ENCODE measurements at regions not wholly inside any gene's neighbourhood (a gene's known extent, or its start where the extent isn't known, plus 50 kb on each side); places are given as distances from the start of the nearest gene placed in this dataset.
"Not testable (repeated sequence)": the region's sequence is repeated elsewhere in the genome, so short reads cannot be mapped to it uniquely, and the experiment has no call there.

- Histone ChIP-seq H3K4me1 (ENCODE audit: control insufficient read depth, insufficient read depth, low read length) (no peaks in the 10 kb centered on the region), H3K36me3 (ENCODE audit: insufficient read depth, low read length) (no peaks in the 10 kb centered on the region), H3K4me3 (ENCODE audit: low read length) (no peak overlapping the region), H3K9ac (ENCODE audit: low read depth, low read length) (no peak overlapping the region), H3K4me2 (ENCODE audit: low read length) (no peak overlapping the region), H3K27me3 (ENCODE audit: control insufficient read depth, insufficient read depth, low read length) (no peaks in the 10 kb centered on the region), H3K9me3 (replicated peaks; ENCODE audit: low read length) (no peaks in the 10 kb centered on the region)
These were observed 1340.6 kb downstream of the UQCRFS1 start for GRCh38 chr19:27872370-27872769.

DNA sequence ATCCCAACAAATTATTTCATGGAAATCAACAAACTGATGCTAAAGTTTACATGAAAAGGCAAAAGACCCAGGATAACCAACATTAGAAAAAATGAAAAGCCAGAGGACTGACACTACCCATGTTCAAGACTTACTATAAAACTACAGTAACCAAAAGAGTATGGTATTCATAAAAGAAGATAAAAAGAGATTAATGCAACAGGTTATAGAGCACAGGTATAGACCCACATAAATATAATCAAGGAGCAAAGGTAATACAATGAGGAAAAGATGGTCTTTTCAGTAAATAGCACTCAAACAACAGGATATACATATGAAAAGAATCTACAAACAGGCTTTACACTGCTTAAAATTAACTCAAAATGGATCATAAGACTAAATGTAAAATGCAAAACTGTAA is 1342.7 kb downstream of the UQCRFS1 start:
- Histone ChIP-seq H3K4me2 (ENCODE audit: low read length) (no peak overlapping the region), H3K9ac (ENCODE audit: low read depth, low read length) (no peak overlapping the region), H3K36me3 (ENCODE audit: insufficient read depth, low read length) (no peaks in the 10 kb centered on the region), H3K4me1 (ENCODE audit: control insufficient read depth, insufficient read depth, low read length) (no peaks in the 10 kb centered on the region), H3K27me3 (ENCODE audit: control insufficient read depth, insufficient read depth, low read length) (no peaks in the 10 kb centered on the region), H3K9me3 (replicated peaks; ENCODE audit: low read length) (no peaks in the 10 kb centered on the region), H3K4me3 (ENCODE audit: low read length) (no peak overlapping the region)

GRCh38 chr19:27868007-27868406 is 1344.9 kb downstream of the UQCRFS1 start:
- Histone ChIP-seq H3K4me3 (ENCODE audit: low read length) (no peak overlapping the region), H3K4me1 (ENCODE audit: control insufficient read depth, insufficient read depth, low read length) (no peaks in the 10 kb centered on the region), H3K4me2 (ENCODE audit: low read length) (no peak overlapping the region), H3K36me3 (ENCODE audit: insufficient read depth, low read length) (no peaks in the 10 kb centered on the region), H3K9ac (ENCODE audit: low read depth, low read length) (no peak overlapping the region), H3K9me3 (replicated peaks; ENCODE audit: low read length) (no peaks in the 10 kb centered on the region), H3K27me3 (ENCODE audit: control insufficient read depth, insufficient read depth, low read length) (no peaks in the 10 kb centered on the region)

DNA sequence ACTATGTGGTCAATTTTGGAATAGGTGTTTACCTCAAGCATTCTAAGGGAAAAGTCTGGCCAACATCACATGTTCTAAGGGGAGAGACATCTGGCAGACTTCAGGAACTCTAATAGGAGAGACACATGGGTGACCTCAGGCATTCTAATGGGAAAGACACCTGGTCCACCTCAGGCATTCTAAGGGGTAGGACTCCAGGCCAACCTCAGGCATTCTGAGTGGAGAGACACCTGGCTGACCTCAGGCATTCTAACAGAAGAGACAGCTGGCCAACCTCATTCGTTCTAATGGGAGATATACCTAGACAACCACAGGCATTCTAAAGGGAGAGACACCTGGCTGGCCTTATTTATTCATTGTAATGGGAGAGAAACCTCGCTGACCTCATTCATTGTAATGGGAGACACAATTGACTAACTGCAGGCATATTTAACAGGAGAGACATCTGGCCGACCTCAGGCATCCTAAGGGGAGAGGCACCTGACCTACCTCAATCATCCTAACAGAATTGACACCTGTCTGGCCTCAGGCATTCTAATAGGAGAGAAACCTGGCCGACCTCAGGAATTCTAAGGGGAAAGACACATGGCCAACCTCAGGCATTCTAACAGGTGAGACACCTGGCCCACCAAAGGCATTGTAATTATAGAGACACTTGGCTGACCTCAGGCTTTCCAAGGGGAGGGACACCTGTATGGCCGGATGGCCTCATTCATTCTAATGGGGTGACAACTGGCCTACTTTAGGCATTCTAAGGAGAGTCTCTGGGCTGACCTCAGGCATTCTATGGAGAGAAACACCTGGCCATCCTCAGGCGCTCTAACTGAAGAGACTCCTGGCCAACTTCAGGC is 1346.8 kb downstream of the UQCRFS1 start:
- no peaks in the 10 kb centered on the region for H3K4me1 ChIP-seq (ENCODE audit: control insufficient read depth, insufficient read depth, low read length)
- peaks cover 6% of the 10 kb centered on the region for H3K9me3 ChIP-seq (replicated peaks; ENCODE audit: low read length)
- H3K4me3 ChIP-seq (ENCODE audit: low read length): no peak overlapping the region
- no peaks in the 10 kb centered on the region for H3K27me3 ChIP-seq (ENCODE audit: control insufficient read depth, insufficient read depth, low read length)
- H3K9ac ChIP-seq (ENCODE audit: low read depth, low read length): no peak overlapping the region
- H3K4me2 ChIP-seq (ENCODE audit: low read length): no peak overlapping the region
- H3K36me3 ChIP-seq (ENCODE audit: insufficient read depth, low read length): no peaks in the 10 kb centered on the region

DNA sequence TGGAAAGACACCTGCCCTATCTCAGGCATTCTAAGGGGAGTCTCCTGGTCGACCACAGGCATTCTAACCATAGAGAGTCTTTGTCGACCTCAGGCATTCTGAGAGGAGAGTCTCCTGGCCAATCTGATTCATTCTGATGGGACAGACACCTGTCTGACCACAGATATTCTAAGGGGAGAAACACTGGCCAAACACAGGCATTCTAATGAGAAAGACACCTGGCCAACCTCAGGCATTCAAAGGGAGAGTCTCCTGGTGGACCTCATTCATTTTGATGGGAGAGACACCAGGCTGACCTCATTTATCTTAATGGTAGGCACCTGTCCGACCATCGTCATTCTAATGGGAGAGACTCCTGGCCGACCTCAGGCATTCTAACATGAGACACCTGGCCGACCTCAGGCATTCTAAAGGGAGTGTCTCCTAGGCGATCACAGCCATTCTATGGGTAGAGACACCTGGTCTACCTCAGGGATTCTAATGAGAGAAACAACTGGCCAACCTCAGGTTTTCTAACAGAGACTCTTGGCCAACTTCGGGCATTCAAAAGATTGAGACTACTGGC is 1351.5 kb downstream of the UQCRFS1 start:
- H3K27me3 ChIP-seq (ENCODE audit: control insufficient read depth, insufficient read depth, low read length): no peaks in the 10 kb centered on the region
- no peaks in the 10 kb centered on the region for H3K36me3 ChIP-seq (ENCODE audit: insufficient read depth, low read length)
- H3K4me2 ChIP-seq (ENCODE audit: low read length): no peak overlapping the region
- H3K4me3 ChIP-seq (ENCODE audit: low read length): no peak overlapping the region
- peaks cover 17% of the 10 kb centered on the region for H3K9me3 ChIP-seq (replicated peaks; ENCODE audit: low read length)
- H3K4me1 ChIP-seq (ENCODE audit: control insufficient read depth, insufficient read depth, low read length): no peaks in the 10 kb centered on the region
- H3K9ac ChIP-seq (ENCODE audit: low read depth, low read length): no peak overlapping the region

- no peak overlapping the region for H3K4me3 ChIP-seq (ENCODE audit: low read length)
- no peaks in the 10 kb centered on the region for H3K4me1 ChIP-seq (ENCODE audit: control insufficient read depth, insufficient read depth, low read length)
- H3K27me3 ChIP-seq (ENCODE audit: control insufficient read depth, insufficient read depth, low read length): no peaks in the 10 kb centered on the region
- H3K9me3 ChIP-seq (replicated peaks; ENCODE audit: low read length): peaks cover 17% of the 10 kb centered on the region
- H3K4me2 ChIP-seq (ENCODE audit: low read length): no peak overlapping the region
- no peaks in the 10 kb centered on the region for H3K36me3 ChIP-seq (ENCODE audit: insufficient read depth, low read length)
- no peak overlapping the region for H3K9ac ChIP-seq (ENCODE audit: low read depth, low read length)
These were observed 1352.5 kb downstream of the UQCRFS1 start for GRCh38 chr19:27860309-27860934.

DNA sequence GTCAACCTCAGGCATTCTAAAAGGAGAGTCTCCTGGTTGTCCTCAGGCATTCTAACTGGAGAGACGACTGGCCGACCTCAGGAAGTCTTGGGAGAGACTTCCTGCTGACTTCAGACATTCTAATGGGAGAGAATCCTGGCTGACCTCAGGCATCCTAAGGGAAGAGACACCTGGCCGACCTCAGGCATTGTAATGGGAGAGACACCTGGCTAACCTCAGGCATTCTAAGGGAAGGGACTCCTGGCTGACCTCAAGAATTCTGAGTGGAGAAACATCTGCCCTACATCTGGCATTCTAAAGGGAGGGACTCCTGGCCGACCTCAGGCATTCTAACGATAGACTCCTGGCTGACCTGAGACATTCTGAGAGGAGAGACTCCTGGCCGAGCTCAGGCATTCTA is 1353.3 kb downstream of the UQCRFS1 start:
- Histone ChIP-seq H3K4me1 (ENCODE audit: control insufficient read depth, insufficient read depth, low read length) (no peaks in the 10 kb centered on the region), H3K36me3 (ENCODE audit: insufficient read depth, low read length) (no peaks in the 10 kb centered on the region), H3K27me3 (ENCODE audit: control insufficient read depth, insufficient read depth, low read length) (no peaks in the 10 kb centered on the region), H3K4me3 (ENCODE audit: low read length) (no peak overlapping the region), H3K9ac (ENCODE audit: low read depth, low read length) (no peak overlapping the region), H3K9me3 (replicated peaks; ENCODE audit: low read length) (peaks cover 17% of the 10 kb centered on the region), H3K4me2 (ENCODE audit: low read length) (no peak overlapping the region)

- H3K4me1 ChIP-seq (ENCODE audit: control insufficient read depth, insufficient read depth, low read length): no peaks in the 10 kb centered on the region
- H3K9ac ChIP-seq (ENCODE audit: low read depth, low read length): no peak overlapping the region
- H3K36me3 ChIP-seq (ENCODE audit: insufficient read depth, low read length): no peaks in the 10 kb centered on the region
- H3K4me3 ChIP-seq (ENCODE audit: low read length): no peak overlapping the region
- no peak overlapping the region for H3K4me2 ChIP-seq (ENCODE audit: low read length)
- H3K27me3 ChIP-seq (ENCODE audit: control insufficient read depth, insufficient read depth, low read length): no peaks in the 10 kb centered on the region
- peaks cover 17% of the 10 kb centered on the region for H3K9me3 ChIP-seq (replicated peaks; ENCODE audit: low read length)
These were observed 1353.9 kb downstream of the UQCRFS1 start for GRCh38 chr19:27858981-27859581.

DNA sequence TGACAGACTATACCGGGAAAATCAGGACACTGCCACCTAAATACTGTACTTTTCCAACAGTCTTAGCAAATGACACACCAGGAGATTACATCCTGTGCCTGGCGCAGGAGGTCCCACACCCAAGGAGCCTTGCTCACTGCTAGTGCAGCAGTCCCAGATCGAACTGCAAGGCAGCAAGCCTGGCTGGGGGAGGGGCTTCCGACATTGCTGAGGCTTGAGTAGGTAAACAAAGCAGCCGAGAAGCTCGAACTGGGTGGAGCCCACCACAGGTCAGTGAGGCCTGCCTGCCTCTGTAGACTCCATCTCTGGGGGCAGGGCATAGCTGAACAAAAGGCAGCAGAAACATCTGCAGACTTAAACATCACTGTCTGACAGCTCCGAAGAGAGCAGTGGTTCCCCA is 1360.0 kb downstream of the UQCRFS1 start:
- not testable (repeated sequence) for H3K27me3 ChIP-seq (ENCODE audit: control insufficient read depth, insufficient read depth, low read length); H3K9me3 ChIP-seq (replicated peaks; ENCODE audit: low read length); H3K36me3 ChIP-seq (ENCODE audit: insufficient read depth, low read length); H3K9ac ChIP-seq (ENCODE audit: low read depth, low read length); H3K4me3 ChIP-seq (ENCODE audit: low read length); H3K4me1 ChIP-seq (ENCODE audit: control insufficient read depth, insufficient read depth, low read length); H3K4me2 ChIP-seq (ENCODE audit: low read length)

DNA sequence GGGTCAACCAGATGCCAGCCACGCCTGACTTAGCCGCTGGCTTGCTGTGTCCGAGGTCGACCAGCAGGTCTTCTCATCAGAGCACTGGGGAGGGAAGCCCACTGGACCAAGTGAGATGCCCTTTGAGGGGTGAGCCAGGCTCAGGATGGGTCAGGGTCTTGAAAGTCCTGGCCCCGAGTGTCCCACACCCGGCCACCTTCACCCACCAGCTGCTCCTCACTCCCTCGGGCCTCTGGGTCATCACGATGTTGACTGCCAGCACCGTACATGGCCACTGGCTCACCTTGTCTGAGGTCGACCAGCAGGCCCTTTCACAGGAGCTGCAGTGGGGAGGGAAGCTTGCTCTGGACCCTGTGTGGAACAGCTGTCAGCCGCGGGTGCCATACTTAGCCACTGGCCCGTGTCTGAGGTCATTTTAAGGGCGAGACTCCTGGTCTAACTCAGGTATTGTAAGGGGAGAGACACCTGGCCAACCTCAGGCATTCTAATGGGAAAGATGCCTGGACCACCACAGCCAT is 1361.3 kb downstream of the UQCRFS1 start:
- Histone ChIP-seq H3K27me3 (ENCODE audit: control insufficient read depth, insufficient read depth, low read length) (no peaks in the 10 kb centered on the region), H3K4me3 (ENCODE audit: low read length) (no peak overlapping the region), H3K9me3 (replicated peaks; ENCODE audit: low read length) (no peaks in the 10 kb centered on the region), H3K4me1 (ENCODE audit: control insufficient read depth, insufficient read depth, low read length) (no peaks in the 10 kb centered on the region), H3K4me2 (ENCODE audit: low read length) (no peak overlapping the region), H3K9ac (ENCODE audit: low read depth, low read length) (no peak overlapping the region), H3K36me3 (ENCODE audit: insufficient read depth, low read length) (no peaks in the 10 kb centered on the region)

GRCh38 chr19:27851002-27851481 is 1361.9 kb downstream of the UQCRFS1 start:
- H3K4me3 ChIP-seq (ENCODE audit: low read length): no peak overlapping the region
- no peak overlapping the region for H3K9ac ChIP-seq (ENCODE audit: low read depth, low read length)
- no peaks in the 10 kb centered on the region for H3K9me3 ChIP-seq (replicated peaks; ENCODE audit: low read length)
- no peak overlapping the region for H3K4me2 ChIP-seq (ENCODE audit: low read length)
- no peaks in the 10 kb centered on the region for H3K36me3 ChIP-seq (ENCODE audit: insufficient read depth, low read length)
- no peaks in the 10 kb centered on the region for H3K27me3 ChIP-seq (ENCODE audit: control insufficient read depth, insufficient read depth, low read length)
- H3K4me1 ChIP-seq (ENCODE audit: control insufficient read depth, insufficient read depth, low read length): no peaks in the 10 kb centered on the region
